Trophoblast cell (in vitro differentiated cells and primary cell): ENCODE measurements at regions not wholly inside any gene's neighbourhood (a gene's known extent, or its start where the extent isn't known, plus 50 kb on each side); places are given as distances from the start of the nearest gene placed in this dataset.

Experiments
- DNase-seq, 2 donors: peaks; one replicate each; pipeline ENCODE4 v3.0.0-alpha.2; 2016
- H2AFZ ChIP-seq: 2 replicates; pipeline ENCODE4 v1.6.1; 2013; ENCODE audit warnings: low read length, moderate library complexity, mild to moderate bottlenecking; ENCODE audit not compliant: insufficient read depth, poor library complexity
- H2AK5ac ChIP-seq: 2 replicates; pipeline ENCODE4 v1.6.1; 2013; ENCODE audit warnings: mild to moderate bottlenecking, low read length
- H2BK120ac ChIP-seq: 2 replicates; pipeline ENCODE4 v1.6.1; 2013; ENCODE audit warnings: low read length, mild to moderate bottlenecking, moderate library complexity; ENCODE audit not compliant: insufficient read depth, poor library complexity
- H2BK12ac ChIP-seq: 2 replicates; pipeline ENCODE4 v1.6.1; 2013; ENCODE audit warnings: mild to moderate bottlenecking, low read length, moderate library complexity
- H2BK5ac ChIP-seq: 2 replicates; pipeline ENCODE4 v1.6.1; 2013; ENCODE audit warnings: low read length, low read depth, moderate library complexity, mild to moderate bottlenecking; ENCODE audit not compliant: poor library complexity
- H3K14ac ChIP-seq: 2 replicates; pipeline ENCODE4 v1.6.1; 2013; ENCODE audit warnings: mild to moderate bottlenecking, low read length
- H3K18ac ChIP-seq: 2 replicates; pipeline ENCODE4 v1.6.1; 2013; ENCODE audit warnings: mild to moderate bottlenecking, low read length
- H3K23ac ChIP-seq: 2 replicates; pipeline ENCODE4 v1.6.1; 2013; ENCODE audit warnings: low read length
- H3K27ac ChIP-seq: 2 replicates; pipeline ENCODE4 v1.5.1; 2013; ENCODE audit warnings: low read depth, mild to moderate bottlenecking, inconsistent platforms, low read length, moderate library complexity
- H3K27me3 ChIP-seq: 2 replicates; pipeline ENCODE4 v1.6.1; 2013; ENCODE audit warnings: inconsistent platforms, mild to moderate bottlenecking, low read length, moderate library complexity; ENCODE audit not compliant: insufficient read depth
- H3K36me3 ChIP-seq, 2 experiments: 1 replicate in 1 of 2; 2 replicates in 1 of 2; pipeline ENCODE4 v1.6.1; 2013; ENCODE audit warnings: low read length in 2 of 2, mild to moderate bottlenecking in 2 of 2, moderate library complexity in 1 of 2; ENCODE audit not compliant: insufficient read depth in 2 of 2, control insufficient read depth in 1 of 2
- H3K4ac ChIP-seq: 2 replicates; pipeline ENCODE4 v1.6.1; 2013; ENCODE audit warnings: low read depth, mild to moderate bottlenecking, low read length, moderate library complexity
- H3K4me1 ChIP-seq, 2 experiments: 1 replicate in 1 of 2; 2 replicates in 1 of 2; pipeline ENCODE4 v1.6.1; 2013; ENCODE audit warnings: low read length in 2 of 2, mild to moderate bottlenecking in 2 of 2, moderate library complexity in 1 of 2; ENCODE audit not compliant: insufficient read depth in 2 of 2, control insufficient read depth in 1 of 2
- H3K4me2 ChIP-seq: 2 replicates; pipeline ENCODE4 v1.6.1; 2013; ENCODE audit warnings: inconsistent platforms, mild to moderate bottlenecking, low read length, moderate library complexity
- H3K4me3 ChIP-seq: 2 replicates; pipeline ENCODE4 v1.5.1; 2013; ENCODE audit warnings: mild to moderate bottlenecking, low read depth, low read length, inconsistent platforms
- H3K79me1 ChIP-seq: one replicate; pipeline ENCODE4 v1.6.1; 2013; ENCODE audit warnings: low read length
- H3K79me2 ChIP-seq: 2 replicates; pipeline ENCODE4 v1.6.1; 2013; ENCODE audit warnings: low read length, mild to moderate bottlenecking; ENCODE audit not compliant: control insufficient read depth, insufficient read depth, poor library complexity
- H3K9ac ChIP-seq: 2 replicates; pipeline ENCODE4 v1.6.1; 2013; ENCODE audit warnings: mild to moderate bottlenecking, low read length
- H3K9me3 ChIP-seq: 2 replicates; pipeline ENCODE4 v1.6.1; 2013; ENCODE audit warnings: low read depth, mild to moderate bottlenecking, control low read depth, inconsistent platforms, low read length; ENCODE audit not compliant: insufficient read depth
- H4K12ac ChIP-seq: 2 replicates; pipeline ENCODE4 v1.6.1; 2013; ENCODE audit warnings: low read depth, mild to moderate bottlenecking, low read length, moderate library complexity
- H4K8ac ChIP-seq: 2 replicates; pipeline ENCODE4 v1.6.1; 2013; ENCODE audit warnings: low read depth, mild to moderate bottlenecking, low read length, moderate library complexity
- H4K91ac ChIP-seq: one replicate; pipeline ENCODE4 v1.6.1; 2013; ENCODE audit warnings: low read depth, mild to moderate bottlenecking, low read length, moderate library complexity
- WGBS: extraction: QIAGEN DNeasy Blood & Tissue Kit; methylation state at CpG from one replicate; pipeline ENCODE4 v1.1.7; 2013; ENCODE audit warnings: missing lambda C conversion rate; ENCODE audit not compliant: insufficient read length, insufficient coverage; ENCODE audit errors: extremely low coverage; 5-methylcytosine and 5-hydroxymethylcytosine counted together

- no peaks in the 10 kb centered on the region for H3K9me3 ChIP-seq
- no peak overlapping the region for H3K9ac ChIP-seq
- H3K14ac ChIP-seq: no peak overlapping the region
- peak; percentile 52 to 81 for DNase-seq
- H3K79me2 ChIP-seq: no peaks in the 10 kb centered on the region
- H4K91ac ChIP-seq: no peak overlapping the region
- H4K8ac ChIP-seq: no peak overlapping the region
- no peak overlapping the region for H2BK120ac ChIP-seq
- no peak overlapping the region for H3K4me2 ChIP-seq
- no peaks in the 10 kb centered on the region for H3K36me3 ChIP-seq
- H2AFZ ChIP-seq: no peak overlapping the region
- H3K4ac ChIP-seq: no peak overlapping the region
- no peaks in the 10 kb centered on the region for H3K4me1 ChIP-seq
- H3K23ac ChIP-seq: no peak overlapping the region
- no peaks in the 10 kb centered on the region for H3K79me1 ChIP-seq
- no peak overlapping the region for H2AK5ac ChIP-seq
- H2BK5ac ChIP-seq: no peak overlapping the region
- no peak overlapping the region for H2BK12ac ChIP-seq
- H3K27ac ChIP-seq: no peak overlapping the region
- no peak overlapping the region for H3K18ac ChIP-seq
- H3K4me3 ChIP-seq: no peak overlapping the region
- no CpG with 5 or more reads among the region's 2 CpGs for WGBS
- no peak overlapping the region for H4K12ac ChIP-seq
- no peaks in the 10 kb centered on the region for H3K27me3 ChIP-seq
Observed at GRCh38 chr1:217052196-217052595, 329.0 kb upstream of the ESRRG start.

GRCh38 chr1:217049721-217050120 lies 326.5 kb upstream of the ESRRG start:
- peak; percentile 16 to 52 for DNase-seq
- Histone ChIP-seq H2AFZ (no peak overlapping the region), H2AK5ac (no peak overlapping the region), H2BK5ac (no peak overlapping the region), H2BK12ac (no peak overlapping the region), H3K18ac (no peak overlapping the region), H4K91ac (no peak overlapping the region), H3K4me3 (no peak overlapping the region), H3K27ac (no peak overlapping the region), H4K8ac (no peak overlapping the region), H3K9me3 (no peaks in the 10 kb centered on the region), H2BK120ac (no peak overlapping the region), H3K27me3 (no peaks in the 10 kb centered on the region), H4K12ac (no peak overlapping the region), H3K36me3 (no peaks in the 10 kb centered on the region), H3K4me2 (no peak overlapping the region), H3K4ac (no peak overlapping the region), H3K79me1 (no peaks in the 10 kb centered on the region), H3K79me2 (no peaks in the 10 kb centered on the region), H3K14ac (no peak overlapping the region), H3K4me1 (no peaks in the 10 kb centered on the region), H3K9ac (no peak overlapping the region), H3K23ac (no peak overlapping the region)
- WGBS: no CpG with 5 or more reads among the region's 2 CpGs

GRCh38 chr1:217049081-217049480 lies 325.9 kb upstream of the ESRRG start:
- H3K79me1 ChIP-seq: no peaks in the 10 kb centered on the region
- H3K4me1 ChIP-seq: no peaks in the 10 kb centered on the region
- no peaks in the 10 kb centered on the region for H3K9me3 ChIP-seq
- WGBS: no CpG with 5 or more reads among the region's 1 CpG
- no peak overlapping the region for H2AFZ ChIP-seq
- H3K18ac ChIP-seq: no peak overlapping the region
- no peak overlapping the region for H3K9ac ChIP-seq
- H4K12ac ChIP-seq: no peak overlapping the region
- H3K4me3 ChIP-seq: no peak overlapping the region
- no peak overlapping the region for H3K4ac ChIP-seq
- no peak overlapping the region for H2BK12ac ChIP-seq
- H4K8ac ChIP-seq: no peak overlapping the region
- H4K91ac ChIP-seq: no peak overlapping the region
- H2BK5ac ChIP-seq: no peak overlapping the region
- no peak overlapping the region for H2AK5ac ChIP-seq
- no peak overlapping the region for H3K27ac ChIP-seq
- H3K14ac ChIP-seq: no peak overlapping the region
- no peaks in the 10 kb centered on the region for H3K79me2 ChIP-seq
- no peak overlapping the region for H3K23ac ChIP-seq
- no peaks in the 10 kb centered on the region for H3K36me3 ChIP-seq
- no peaks in the 10 kb centered on the region for H3K27me3 ChIP-seq
- no peak overlapping the region for H2BK120ac ChIP-seq
- peak; percentile 45 to 91 for DNase-seq
- no peak overlapping the region for H3K4me2 ChIP-seq

DNA sequence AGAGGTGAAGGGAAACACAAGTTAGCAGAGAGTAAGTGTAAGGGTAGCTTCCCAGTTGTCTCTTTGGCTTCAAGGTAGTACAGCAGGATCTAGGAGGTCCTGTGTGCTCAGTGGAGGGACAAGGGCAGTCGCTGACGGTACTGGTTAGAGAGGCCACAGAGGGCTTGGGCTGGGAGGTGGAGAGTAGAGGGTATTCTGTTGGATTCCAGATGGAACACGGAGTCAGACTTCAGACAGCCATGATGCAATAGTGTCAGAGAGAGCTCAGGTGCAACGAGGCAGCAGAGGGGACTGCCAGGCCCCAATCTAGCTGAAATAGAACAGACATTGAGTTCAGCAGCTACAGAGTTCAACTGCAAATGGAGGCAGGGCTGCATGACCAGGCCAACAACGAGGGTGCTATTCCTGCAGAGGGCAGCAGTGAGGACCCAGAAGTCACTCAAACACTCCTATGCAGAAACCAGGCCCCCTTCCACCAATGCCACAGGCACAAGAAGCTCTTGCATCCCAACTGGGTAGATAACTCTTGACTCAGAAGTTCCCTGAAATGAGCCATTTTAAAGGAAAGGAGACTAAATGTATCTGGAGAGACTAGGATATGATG lies 325.0 kb upstream of the ESRRG start:
- Histone ChIP-seq H3K4me1 (no peaks in the 10 kb centered on the region), H3K9ac (no peak overlapping the region), H3K79me2 (no peaks in the 10 kb centered on the region), H3K18ac (no peak overlapping the region), H2BK12ac (no peak overlapping the region), H3K23ac (no peak overlapping the region), H2BK120ac (no peak overlapping the region), H3K14ac (no peak overlapping the region), H2AFZ (no peak overlapping the region), H3K79me1 (no peaks in the 10 kb centered on the region), H3K27ac (no peak overlapping the region), H4K12ac (no peak overlapping the region), H3K4me3 (no peak overlapping the region), H3K4me2 (no peak overlapping the region), H3K4ac (no peak overlapping the region), H4K91ac (no peak overlapping the region), H2BK5ac (no peak overlapping the region), H3K27me3 (no peaks in the 10 kb centered on the region), H4K8ac (no peak overlapping the region), H2AK5ac (no peak overlapping the region), H3K9me3 (no peaks in the 10 kb centered on the region), H3K36me3 (no peaks in the 10 kb centered on the region)
- WGBS: no CpG with 5 or more reads among the region's 5 CpGs
- DNase-seq: peak; percentile 28 to 39
